ENCODE measurements at regions not wholly inside any gene's neighbourhood (a gene's known extent, or its start where the extent isn't known, plus 50 kb on each side); places are given as distances from the start of the nearest gene placed in this dataset.

GRCh38 chr9:80235752-80236151 lies 664.0 kb downstream of the TLE4 start:
- Histone ChIP-seq H3K4me3 (ENCODE audit: low read depth, low read length) (no peak overlapping the region), H3K9me3 (ENCODE audit: control insufficient read depth, insufficient read depth, low read length) (no peaks in the 10 kb centered on the region), H3K27ac (ENCODE audit: low read depth, low read length) (no peak overlapping the region), H3K4me1 (ENCODE audit: control insufficient read depth, insufficient read depth, low read length) (no peaks in the 10 kb centered on the region), H3K27me3 (ENCODE audit: control insufficient read depth, insufficient read depth, low read length) (no peaks in the 10 kb centered on the region), H3K36me3 (ENCODE audit: control insufficient read depth, insufficient read depth, low read length) (no peaks in the 10 kb centered on the region), H3K9ac (ENCODE audit: low read depth, low read length) (no peak overlapping the region)

GRCh38 chr9:80233906-80234305 lies 662.1 kb downstream of the TLE4 start:
- no peak overlapping the region for H3K27ac ChIP-seq (ENCODE audit: low read depth, low read length)
- H3K9me3 ChIP-seq (ENCODE audit: control insufficient read depth, insufficient read depth, low read length): no peaks in the 10 kb centered on the region
- H3K9ac ChIP-seq (ENCODE audit: low read depth, low read length): no peak overlapping the region
- no peak overlapping the region for H3K4me3 ChIP-seq (ENCODE audit: low read depth, low read length)
- no peaks in the 10 kb centered on the region for H3K4me1 ChIP-seq (ENCODE audit: control insufficient read depth, insufficient read depth, low read length)
- no peaks in the 10 kb centered on the region for H3K36me3 ChIP-seq (ENCODE audit: control insufficient read depth, insufficient read depth, low read length)
- no peaks in the 10 kb centered on the region for H3K27me3 ChIP-seq (ENCODE audit: control insufficient read depth, insufficient read depth, low read length)

- Histone ChIP-seq H3K27ac (ENCODE audit: low read depth, low read length) (no peak overlapping the region), H3K27me3 (ENCODE audit: control insufficient read depth, insufficient read depth, low read length) (no peaks in the 10 kb centered on the region), H3K4me3 (ENCODE audit: low read depth, low read length) (no peak overlapping the region), H3K4me1 (ENCODE audit: control insufficient read depth, insufficient read depth, low read length) (no peaks in the 10 kb centered on the region), H3K36me3 (ENCODE audit: control insufficient read depth, insufficient read depth, low read length) (no peaks in the 10 kb centered on the region), H3K9ac (ENCODE audit: low read depth, low read length) (no peak overlapping the region), H3K9me3 (ENCODE audit: control insufficient read depth, insufficient read depth, low read length) (no peaks in the 10 kb centered on the region)
Observed at GRCh38 chr9:80233102-80233843, 661.5 kb downstream of the TLE4 start.

- H3K36me3 ChIP-seq (ENCODE audit: control insufficient read depth, insufficient read depth, low read length): no peaks in the 10 kb centered on the region
- H3K9me3 ChIP-seq (ENCODE audit: control insufficient read depth, insufficient read depth, low read length): no peaks in the 10 kb centered on the region
- H3K27ac ChIP-seq (ENCODE audit: low read depth, low read length): no peak overlapping the region
- H3K27me3 ChIP-seq (ENCODE audit: control insufficient read depth, insufficient read depth, low read length): no peaks in the 10 kb centered on the region
- no peak overlapping the region for H3K9ac ChIP-seq (ENCODE audit: low read depth, low read length)
- H3K4me1 ChIP-seq (ENCODE audit: control insufficient read depth, insufficient read depth, low read length): no peaks in the 10 kb centered on the region
- no peak overlapping the region for H3K4me3 ChIP-seq (ENCODE audit: low read depth, low read length)
Observed at GRCh38 chr9:80231318-80232236, 659.8 kb downstream of the TLE4 start.

GRCh38 chr9:80223897-80224296 lies 652.1 kb downstream of the TLE4 start:
- Histone ChIP-seq H3K4me1 (ENCODE audit: control insufficient read depth, insufficient read depth, low read length) (no peaks in the 10 kb centered on the region), H3K27me3 (ENCODE audit: control insufficient read depth, insufficient read depth, low read length) (no peaks in the 10 kb centered on the region), H3K4me3 (ENCODE audit: low read depth, low read length) (no peak overlapping the region), H3K36me3 (ENCODE audit: control insufficient read depth, insufficient read depth, low read length) (no peaks in the 10 kb centered on the region), H3K27ac (ENCODE audit: low read depth, low read length) (no peak overlapping the region), H3K9ac (ENCODE audit: low read depth, low read length) (no peak overlapping the region), H3K9me3 (ENCODE audit: control insufficient read depth, insufficient read depth, low read length) (no peaks in the 10 kb centered on the region)

- H3K27me3 ChIP-seq (ENCODE audit: control insufficient read depth, insufficient read depth, low read length): no peaks in the 10 kb centered on the region
Observed at GRCh38 chr9:80222466-80223169, 650.9 kb downstream of the TLE4 start.

GRCh38 chr9:80218328-80218727 lies 646.6 kb downstream of the TLE4 start:
- H3K9ac ChIP-seq (ENCODE audit: low read depth, low read length): no peak overlapping the region
- H3K27me3 ChIP-seq (ENCODE audit: control insufficient read depth, insufficient read depth, low read length): no peaks in the 10 kb centered on the region
- no peak overlapping the region for H3K27ac ChIP-seq (ENCODE audit: low read depth, low read length)
- no peaks in the 10 kb centered on the region for H3K4me1 ChIP-seq (ENCODE audit: control insufficient read depth, insufficient read depth, low read length)
- H3K4me3 ChIP-seq (ENCODE audit: low read depth, low read length): no peak overlapping the region
- H3K36me3 ChIP-seq (ENCODE audit: control insufficient read depth, insufficient read depth, low read length): no peaks in the 10 kb centered on the region
- H3K9me3 ChIP-seq (ENCODE audit: control insufficient read depth, insufficient read depth, low read length): peaks cover 3% of the 10 kb centered on the region; the same call in 1 of the 2 replicates

More at GRCh38 chr9:80222466-80223169, 650.9 kb downstream of the TLE4 start:
- H3K9me3 ChIP-seq (ENCODE audit: control insufficient read depth, insufficient read depth, low read length): no peaks in the 10 kb centered on the region
- no peak overlapping the region for H3K4me3 ChIP-seq (ENCODE audit: low read depth, low read length)
- no peaks in the 10 kb centered on the region for H3K4me1 ChIP-seq (ENCODE audit: control insufficient read depth, insufficient read depth, low read length)
- H3K36me3 ChIP-seq (ENCODE audit: control insufficient read depth, insufficient read depth, low read length): no peaks in the 10 kb centered on the region
- no peak overlapping the region for H3K9ac ChIP-seq (ENCODE audit: low read depth, low read length)
- no peak overlapping the region for H3K27ac ChIP-seq (ENCODE audit: low read depth, low read length)

- H3K4me3 ChIP-seq (ENCODE audit: low read depth, low read length): no peak overlapping the region
- no peaks in the 10 kb centered on the region for H3K36me3 ChIP-seq (ENCODE audit: control insufficient read depth, insufficient read depth, low read length)
- no peaks in the 10 kb centered on the region for H3K27me3 ChIP-seq (ENCODE audit: control insufficient read depth, insufficient read depth, low read length)
- no peak overlapping the region for H3K27ac ChIP-seq (ENCODE audit: low read depth, low read length)
- H3K4me1 ChIP-seq (ENCODE audit: control insufficient read depth, insufficient read depth, low read length): no peaks in the 10 kb centered on the region
- H3K9me3 ChIP-seq (ENCODE audit: control insufficient read depth, insufficient read depth, low read length): peaks cover 10% of the 10 kb centered on the region; the same call in 1 of the 2 replicates
- no peak overlapping the region for H3K9ac ChIP-seq (ENCODE audit: low read depth, low read length)
Observed at GRCh38 chr9:80213613-80214012, 641.8 kb downstream of the TLE4 start.

- Histone ChIP-seq H3K27me3 (ENCODE audit: control insufficient read depth, insufficient read depth, low read length) (no peaks in the 10 kb centered on the region), H3K36me3 (ENCODE audit: control insufficient read depth, insufficient read depth, low read length) (no peaks in the 10 kb centered on the region), H3K4me1 (ENCODE audit: control insufficient read depth, insufficient read depth, low read length) (no peaks in the 10 kb centered on the region), H3K9me3 (ENCODE audit: control insufficient read depth, insufficient read depth, low read length) (peaks cover 10% of the 10 kb centered on the region; the same call in 1 of the 2 replicates), H3K4me3 (ENCODE audit: low read depth, low read length) (no peak overlapping the region), H3K9ac (ENCODE audit: low read depth, low read length) (no peak overlapping the region), H3K27ac (ENCODE audit: low read depth, low read length) (no peak overlapping the region)
Observed at GRCh38 chr9:80208696-80209095, 636.9 kb downstream of the TLE4 start.

GRCh38 chr9:80204054-80204453 lies 632.3 kb downstream of the TLE4 start:
- Histone ChIP-seq H3K4me1 (ENCODE audit: control insufficient read depth, insufficient read depth, low read length) (no peaks in the 10 kb centered on the region), H3K9ac (ENCODE audit: low read depth, low read length) (no peak overlapping the region), H3K36me3 (ENCODE audit: control insufficient read depth, insufficient read depth, low read length) (no peaks in the 10 kb centered on the region), H3K27me3 (ENCODE audit: control insufficient read depth, insufficient read depth, low read length) (no peaks in the 10 kb centered on the region), H3K27ac (ENCODE audit: low read depth, low read length) (no peak overlapping the region), H3K9me3 (ENCODE audit: control insufficient read depth, insufficient read depth, low read length) (no peaks in the 10 kb centered on the region), H3K4me3 (ENCODE audit: low read depth, low read length) (no peak overlapping the region)
